Esophagus squamous epithelium (tissue), 5 donors: ENCODE measurements at regions not wholly inside any gene's neighbourhood (a gene's known extent, or its start where the extent isn't known, plus 50 kb on each side); places are given as distances from the start of the nearest gene placed in this dataset.

Experiments
- DNase-seq: peaks from one replicate; lab custom pipeline; 2025; lab: John Stamatoyannopoulos, UW
- H3K27ac ChIP-seq, 4 donors: fragments of 200-600 bp; sonication (generic); one replicate each; pipeline ENCODE4 v1.5.1; 2016 to 2019; ENCODE audit warnings: mild to moderate bottlenecking in 1 of 4
- H3K27me3 ChIP-seq, 4 donors: fragments of 200-600 bp; sonication (generic); 1 replicate in 3 of 4; 2 replicates in 1 of 4; pipeline versions ENCODE4 v1.5.1 to v1.6.0; 2017 to 2021; ENCODE audit warnings: antibody characterized with exemption in 1 of 4
- H3K36me3 ChIP-seq, 3 donors: fragments of 200-600 bp; sonication (generic); one replicate each; pipeline ENCODE4 v1.5.1; 2016 to 2019
- H3K4me1 ChIP-seq, 3 donors: fragments of 200-600 bp; sonication (generic); one replicate each; pipeline ENCODE4 v1.5.1; 2017 to 2019
- H3K4me3 ChIP-seq, 4 donors: fragments of 200-600 bp; sonication (generic); 1 replicate in 3 of 4; 2 replicates in 1 of 4; pipeline ENCODE4 v1.5.1; 2016 to 2019; ENCODE audit warnings: mild to moderate bottlenecking in 2 of 4, moderate library complexity in 1 of 4
- H3K9me3 ChIP-seq, 3 donors: fragments of 200-600 bp; sonication (generic); one replicate each; pipeline ENCODE4 v1.5.1; 2016 to 2019
- CTCF ChIP-seq, 6 experiments: fragments of 450-650 bp in 4 of 6; fragments of 200-600 bp in 2 of 6; sonication (generic) in 2 of 6; IDR thresholded peaks; one replicate each; pipeline ENCODE4 v1.5.1; 2016 to 2019; ENCODE audit warnings: antibody characterized with exemption in 6 of 6, mild to moderate bottlenecking in 4 of 6, moderate library complexity in 4 of 6
- POLR2A ChIP-seq, 4 donors: fragments of 450-650 bp; IDR thresholded peaks; one replicate each; pipeline ENCODE4 v1.6.1; 2017; ENCODE audit warnings: antibody characterized with exemption in 4 of 4, mild to moderate bottlenecking in 4 of 4, moderate library complexity in 3 of 4
- WGBS, 2 donors: methylation state at CpG; one replicate each; pipeline ENCODE4 v1.1.5; 2018; 5-methylcytosine and 5-hydroxymethylcytosine counted together
- intact Hi-C: fragments of 100-400 bp; cut with DNase I; formaldehyde crosslinking; loops from one replicate; pipeline ENCODE4 v1.15.0; 2022
- donor health status: DM: yes; HTN: yes; CAD: no.

DNA sequence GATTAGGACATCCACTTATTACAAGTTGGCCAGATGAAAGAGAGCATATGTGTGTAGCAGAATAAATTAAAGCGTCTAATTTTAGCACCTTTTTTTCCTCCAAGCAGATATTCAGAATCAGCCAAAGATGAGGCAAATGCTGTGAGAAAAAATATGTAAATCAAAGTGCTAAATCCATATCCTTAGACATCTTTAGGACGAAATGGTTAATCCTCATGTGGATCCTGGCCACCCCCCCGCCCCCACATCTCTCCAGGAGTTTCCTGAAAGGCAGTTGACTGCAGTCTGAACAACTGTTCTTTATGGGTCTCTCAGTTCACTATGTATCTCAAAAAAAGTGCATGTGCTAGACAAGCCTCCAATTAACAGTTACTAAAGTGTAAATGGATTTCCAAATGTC, 1768.1 kb upstream of the SEL1L start:
- Histone ChIP-seq H3K4me3 (no peak overlapping the region), H3K9me3 (no peaks in the 10 kb centered on the region), H3K36me3 (no peaks in the 10 kb centered on the region), H3K27me3 (no peaks in the 10 kb centered on the region), H3K4me1 (no peaks in the 10 kb centered on the region), H3K27ac (no peak overlapping the region)
- TF ChIP-seq POLR2A (IDR thresholded peaks at IDR 0.05), result no peak
- TF ChIP-seq CTCF (IDR thresholded peaks at IDR 0.05), result no peak
- WGBS, 2 donors, result 51 to 53% methylated on average over 3 of the region's 3 CpGs
- intact Hi-C loops, result no loop called here
- DNase-seq, result no peak

DNA sequence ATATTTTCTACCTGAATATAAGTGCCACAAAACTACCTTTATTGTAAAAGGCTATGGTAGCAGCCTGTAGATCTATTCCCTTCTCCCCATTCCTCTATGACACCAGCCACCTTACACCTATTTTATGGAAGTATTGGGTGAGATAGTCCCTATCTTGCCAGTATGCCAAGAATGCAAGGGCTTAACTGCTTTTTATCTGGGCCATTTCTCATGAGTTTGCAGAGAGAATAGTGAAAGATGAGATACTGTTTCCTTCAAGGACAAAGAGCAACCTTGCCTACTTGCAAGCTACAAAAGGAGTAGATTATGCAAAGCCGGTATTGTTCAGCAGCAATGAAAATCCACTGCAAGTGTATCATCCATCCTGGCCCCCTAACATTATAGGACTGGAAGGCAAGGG, 1775.6 kb upstream of the SEL1L start:
- 93% methylated on average over 1 of the region's 1 CpG for WGBS, 2 donors
- no peaks in the 10 kb centered on the region for H3K9me3 ChIP-seq
- no peak for TF ChIP-seq POLR2A (IDR thresholded peaks at IDR 0.05)
- no peak for TF ChIP-seq CTCF (IDR thresholded peaks at IDR 0.05)
- intact Hi-C loops, result no loop called here
- DNase-seq, result no peak
- no peak overlapping the region for H3K4me3 ChIP-seq
- H3K36me3 ChIP-seq, result no peaks in the 10 kb centered on the region
- H3K27ac ChIP-seq, result no peak overlapping the region
- no peaks in the 10 kb centered on the region for H3K27me3 ChIP-seq
- H3K4me1 ChIP-seq, result no peaks in the 10 kb centered on the region

GRCh38 chr14:83309833-83310232, 1776.2 kb upstream of the SEL1L start:
- Histone ChIP-seq H3K36me3 (no peaks in the 10 kb centered on the region), H3K27ac (no peak overlapping the region), H3K4me3 (no peak overlapping the region), H3K9me3 (no peaks in the 10 kb centered on the region), H3K4me1 (no peaks in the 10 kb centered on the region), H3K27me3 (no peaks in the 10 kb centered on the region)
- no peak for DNase-seq
- WGBS, 2 donors, result 67% methylated on average over 3 of the region's 3 CpGs
- intact Hi-C loops, result no loop called here
- TF ChIP-seq CTCF (IDR thresholded peaks at IDR 0.05) (no peak), POLR2A (IDR thresholded peaks at IDR 0.05) (no peak)

DNA sequence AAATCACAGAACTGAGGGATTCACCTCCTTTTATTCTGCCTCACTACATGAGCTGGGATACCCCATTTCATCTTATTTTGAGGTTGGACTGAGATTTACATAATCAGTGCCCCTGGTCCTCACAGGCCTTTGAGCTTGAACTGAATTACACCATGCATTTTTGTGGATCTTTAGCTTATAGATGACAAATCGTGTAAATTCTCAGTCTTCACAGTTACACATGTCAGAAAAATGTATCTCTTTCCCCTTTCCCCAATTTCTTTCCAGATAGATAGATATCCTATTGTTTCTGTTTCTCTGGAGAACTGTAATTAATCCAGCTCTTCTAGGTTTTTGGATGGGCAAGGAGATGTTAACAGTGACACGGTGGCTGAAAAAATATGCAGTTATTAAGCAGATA, 1778.9 kb upstream of the SEL1L start:
- H3K36me3 ChIP-seq, result no peaks in the 10 kb centered on the region

GRCh38 chr14:83314764-83315163, 1781.1 kb upstream of the SEL1L start:
- Histone ChIP-seq H3K9me3 (no peaks in the 10 kb centered on the region), H3K4me1 (no peaks in the 10 kb centered on the region), H3K27me3 (no peaks in the 10 kb centered on the region), H3K27ac (no peak overlapping the region), H3K36me3 (no peaks in the 10 kb centered on the region), H3K4me3 (no peak overlapping the region)
- WGBS, 2 donors, result 64 to 70% methylated on average over 2 of the region's 2 CpGs
- TF ChIP-seq CTCF (IDR thresholded peaks at IDR 0.05) (no peak), POLR2A (IDR thresholded peaks at IDR 0.05) (no peak)
- no peak for DNase-seq
- intact Hi-C loops, result no loop called here

More for the DNA sequence above, 1778.9 kb upstream of the SEL1L start:
- 68 to 74% methylated on average over 2 of the region's 2 CpGs for WGBS, 2 donors
- Histone ChIP-seq H3K27ac (no peak overlapping the region), H3K9me3 (no peaks in the 10 kb centered on the region), H3K4me1 (no peaks in the 10 kb centered on the region), H3K4me3 (no peak overlapping the region), H3K27me3 (no peaks in the 10 kb centered on the region)
- intact Hi-C loops, result no loop called here
- DNase-seq, result no peak
- no peak for TF ChIP-seq CTCF (IDR thresholded peaks at IDR 0.05)
- no peak for TF ChIP-seq POLR2A (IDR thresholded peaks at IDR 0.05)
